Stimulated activated CD4-positive, alpha-beta T cell treated with anti-CD3 and anti-CD28 coated beads, Interleukin-2, amount 100 ng/mL, for 4 hours (primary cell): ENCODE measurements at regions not wholly inside any gene's neighbourhood (a gene's known extent, or its start where the extent isn't known, plus 50 kb on each side); places are given as distances from the start of the nearest gene placed in this dataset.

Source experiments
- DNase-seq: peaks from one replicate; pipeline ENCODE4 v3.0.0-alpha.2; 2020; ENCODE audit warnings: low read depth

GRCh38 chr13:44278166-44278565 is 95.5 kb upstream of the SERP2 start:
- DNase-seq, result no peak

GRCh38 chr13:44280456-44280855 is 93.2 kb upstream of the SERP2 start:
- DNase-seq, result no peak

- DNase-seq, result no peak
These were observed 92.2 kb upstream of the SERP2 start for GRCh38 chr13:44281252-44282000.

- DNase-seq, result no peak
These were observed 90.0 kb upstream of the SERP2 start for GRCh38 chr13:44283600-44283999.

GRCh38 chr13:44287958-44288357 is 85.7 kb upstream of the SERP2 start:
- DNase-seq, result no peak

- no peak for DNase-seq
These were observed 81.1 kb upstream of the SERP2 start for GRCh38 chr13:44292545-44292944.

GRCh38 chr13:44293374-44293773 is 80.2 kb upstream of the SERP2 start:
- no peak for DNase-seq

GRCh38 chr13:44293908-44294735 is 79.5 kb upstream of the SERP2 start:
- DNase-seq, result no peak

GRCh38 chr13:44294876-44295275 is 78.7 kb upstream of the SERP2 start:
- DNase-seq, result no peak

- DNase-seq, result no peak
These were observed 76.8 kb upstream of the SERP2 start for GRCh38 chr13:44296856-44297255.

- no peak for DNase-seq
These were observed 75.3 kb upstream of the SERP2 start for GRCh38 chr13:44298314-44298713.

GRCh38 chr13:44299152-44299943 is 74.3 kb upstream of the SERP2 start:
- DNase-seq, result no peak

GRCh38 chr13:44300895-44301638 is 72.6 kb upstream of the SERP2 start:
- DNase-seq, result no peak

GRCh38 chr13:44301639-44302015 is 72.0 kb upstream of the SERP2 start:
- DNase-seq, result no peak

- no peak for DNase-seq
These were observed 71.4 kb upstream of the SERP2 start for GRCh38 chr13:44302233-44302632.

- DNase-seq, result no peak
These were observed 70.6 kb upstream of the SERP2 start for GRCh38 chr13:44302940-44303575.

- DNase-seq, result no peak
These were observed 69.8 kb upstream of the SERP2 start for GRCh38 chr13:44303681-44304432.

- no peak for DNase-seq
These were observed 69.2 kb upstream of the SERP2 start for GRCh38 chr13:44304433-44304725.

GRCh38 chr13:44305286-44305685 is 68.3 kb upstream of the SERP2 start:
- DNase-seq, result no peak

GRCh38 chr13:44305917-44306370 is 67.7 kb upstream of the SERP2 start:
- no peak for DNase-seq
